C4-2B (cell line): ENCODE measurements at regions not wholly inside any gene's neighbourhood (a gene's known extent, or its start where the extent isn't known, plus 50 kb on each side); places are given as distances from the start of the nearest gene placed in this dataset.

Experiments used
- ZFX ChIP-seq: fragments of 450-650 bp; IDR thresholded peaks from 2 replicates; pipeline ENCODE4 v1.6.1; 2017
- TF ChIP-seq, protein P1 (sequence below): fragments of 450-650 bp; conservative IDR thresholded peaks from 2 replicates; pipeline ENCODE4 v1.5.1; 2017; ENCODE audit warnings: mild to moderate bottlenecking

DNA sequence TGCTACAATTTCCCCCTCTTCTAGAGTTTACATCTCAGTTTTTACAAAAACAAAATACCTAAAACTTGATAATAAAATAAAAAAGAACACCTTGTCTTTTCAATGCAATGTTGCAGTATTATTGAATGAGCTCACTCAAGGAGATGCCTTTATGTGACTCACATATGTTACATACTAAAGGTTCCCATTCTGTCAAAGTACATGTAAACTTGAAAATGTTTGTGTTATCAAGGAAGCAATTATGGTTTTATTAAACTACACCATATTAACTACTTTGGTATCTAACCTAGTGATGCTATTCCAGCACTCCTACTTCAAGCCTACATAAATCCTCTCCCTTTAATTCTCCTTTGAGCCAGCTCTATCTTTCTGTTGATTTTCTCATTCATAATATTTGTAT, 658.3 kb downstream of the PTPRC start:
- TF ChIP-seq, protein P1, sequence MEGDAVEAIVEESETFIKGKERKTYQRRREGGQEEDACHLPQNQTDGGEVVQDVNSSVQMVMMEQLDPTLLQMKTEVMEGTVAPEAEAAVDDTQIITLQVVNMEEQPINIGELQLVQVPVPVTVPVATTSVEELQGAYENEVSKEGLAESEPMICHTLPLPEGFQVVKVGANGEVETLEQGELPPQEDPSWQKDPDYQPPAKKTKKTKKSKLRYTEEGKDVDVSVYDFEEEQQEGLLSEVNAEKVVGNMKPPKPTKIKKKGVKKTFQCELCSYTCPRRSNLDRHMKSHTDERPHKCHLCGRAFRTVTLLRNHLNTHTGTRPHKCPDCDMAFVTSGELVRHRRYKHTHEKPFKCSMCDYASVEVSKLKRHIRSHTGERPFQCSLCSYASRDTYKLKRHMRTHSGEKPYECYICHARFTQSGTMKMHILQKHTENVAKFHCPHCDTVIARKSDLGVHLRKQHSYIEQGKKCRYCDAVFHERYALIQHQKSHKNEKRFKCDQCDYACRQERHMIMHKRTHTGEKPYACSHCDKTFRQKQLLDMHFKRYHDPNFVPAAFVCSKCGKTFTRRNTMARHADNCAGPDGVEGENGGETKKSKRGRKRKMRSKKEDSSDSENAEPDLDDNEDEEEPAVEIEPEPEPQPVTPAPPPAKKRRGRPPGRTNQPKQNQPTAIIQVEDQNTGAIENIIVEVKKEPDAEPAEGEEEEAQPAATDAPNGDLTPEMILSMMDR: no peak
- TF ChIP-seq ZFX: no peak
